Sigmoid colon (tissue), 6 donors: ENCODE measurements at regions not wholly inside any gene's neighbourhood (a gene's known extent, or its start where the extent isn't known, plus 50 kb on each side); places are given as distances from the start of the nearest gene placed in this dataset.

Experiments used
- DNase-seq: peaks from one replicate; pipeline ENCODE4 v3.0.0-alpha.2; 2019
- H3K27ac ChIP-seq, 4 donors: fragments of 200-600 bp; sonication (generic); one replicate each; pipeline ENCODE4 v1.5.1; 2016 to 2019; ENCODE audit warnings: mild to moderate bottlenecking in 1 of 4
- H3K27me3 ChIP-seq, 3 donors: fragments of 200-600 bp; sonication (generic); one replicate each; pipeline ENCODE4 v1.5.1; 2019; ENCODE audit warnings: mild to moderate bottlenecking in 1 of 3
- H3K36me3 ChIP-seq, 4 donors: fragments of 200-600 bp; sonication (generic); one replicate each; pipeline ENCODE4 v1.5.1; 2016 to 2019
- H3K4me1 ChIP-seq, 4 donors: fragments of 200-600 bp; sonication (generic); one replicate each; pipeline ENCODE4 v1.5.1; 2017 to 2019
- H3K4me3 ChIP-seq, 4 donors: fragments of 200-600 bp; sonication (generic); one replicate each; pipeline ENCODE4 v1.5.1; 2017 to 2019; ENCODE audit warnings: mild to moderate bottlenecking in 2 of 4, moderate library complexity in 1 of 4
- H3K9me3 ChIP-seq, 4 donors: fragments of 200-600 bp in 3 of 4; sonication (generic) in 3 of 4; one replicate each; pipeline versions ENCODE4 v1.5.1 to v1.6.1; 2013 to 2019
- CTCF ChIP-seq, 4 experiments: fragments of 450-650 bp in 3 of 4; fragments of 200-600 bp in 1 of 4; IDR thresholded peaks; one replicate each; pipeline ENCODE4 v1.5.1; 2016 to 2019; ENCODE audit warnings: antibody characterized with exemption in 4 of 4, mild to moderate bottlenecking in 3 of 4, moderate library complexity in 2 of 4
- EP300 ChIP-seq, 4 donors: sonication (generic); formaldehyde crosslinking; IDR thresholded peaks; one replicate each; pipeline ENCODE4 v1.6.1; 2017; ENCODE audit warnings: antibody characterized with exemption in 4 of 4
- POLR2A ChIP-seq, 2 donors: fragments of 450-650 bp; IDR thresholded peaks; one replicate each; pipeline ENCODE4 v1.6.1; 2016; ENCODE audit warnings: antibody characterized with exemption in 2 of 2, mild to moderate bottlenecking in 2 of 2, moderate library complexity in 2 of 2
- POLR2AphosphoS5 ChIP-seq, 4 donors: sonication (generic); formaldehyde crosslinking; IDR thresholded peaks; one replicate each; pipeline ENCODE4 v1.6.1; 2017; ENCODE audit warnings: antibody characterized with exemption in 4 of 4
- WGBS, 2 donors: extraction: QIAGEN DNeasy Blood & Tissue Kit; methylation state at CpG; one replicate each; pipeline ENCODE4 v1.1.7; 2013; 5-methylcytosine and 5-hydroxymethylcytosine counted together
- intact Hi-C: fragments of 100-400 bp; cut with DNase I; formaldehyde crosslinking; loops from one replicate; pipeline ENCODE4 v1.15.1; 2023
- donor health status: healthy with polysubstance abuse.
- donor health status: healthy.

- TF ChIP-seq POLR2AphosphoS5 (IDR thresholded peaks at IDR 0.05) = no peak
- TF ChIP-seq CTCF (IDR thresholded peaks at IDR 0.05) = no peak
- TF ChIP-seq EP300 (IDR thresholded peaks at IDR 0.05) = no peak
- TF ChIP-seq POLR2A (IDR thresholded peaks at IDR 0.05) = no peak
- intact Hi-C loops = no loop called here
- Histone ChIP-seq H3K4me1 (no peaks in the 10 kb centered on the region), H3K27ac (no peak overlapping the region), H3K4me3 (no peak overlapping the region), H3K9me3 (no peaks in the 10 kb centered on the region), H3K36me3 (no peaks in the 10 kb centered on the region), H3K27me3 (no peaks in the 10 kb centered on the region)
- no peak for DNase-seq
- WGBS, 2 donors = 37 to 53% methylated on average over 3 of the region's 3 CpGs
These were observed 56.4 kb downstream of the CD24 start for GRCh38 chr6:106918115-106918514.

- Histone ChIP-seq H3K9me3 (no peaks in the 10 kb centered on the region), H3K4me3 (no peak overlapping the region), H3K4me1 (no peaks in the 10 kb centered on the region), H3K27me3 (no peaks in the 10 kb centered on the region), H3K27ac (no peak overlapping the region), H3K36me3 (no peaks in the 10 kb centered on the region)
- DNase-seq = no peak
- intact Hi-C loops = no loop called here
- no peak for TF ChIP-seq CTCF (IDR thresholded peaks at IDR 0.05)
- no peak for TF ChIP-seq POLR2A (IDR thresholded peaks at IDR 0.05)
- TF ChIP-seq POLR2AphosphoS5 (IDR thresholded peaks at IDR 0.05) = no peak
- no peak for TF ChIP-seq EP300 (IDR thresholded peaks at IDR 0.05)
- 21 to 69% methylated on average over 2 of the region's 2 CpGs for WGBS, 2 donors
These were observed 57.6 kb downstream of the CD24 start for GRCh38 chr6:106916891-106917290.

DNA sequence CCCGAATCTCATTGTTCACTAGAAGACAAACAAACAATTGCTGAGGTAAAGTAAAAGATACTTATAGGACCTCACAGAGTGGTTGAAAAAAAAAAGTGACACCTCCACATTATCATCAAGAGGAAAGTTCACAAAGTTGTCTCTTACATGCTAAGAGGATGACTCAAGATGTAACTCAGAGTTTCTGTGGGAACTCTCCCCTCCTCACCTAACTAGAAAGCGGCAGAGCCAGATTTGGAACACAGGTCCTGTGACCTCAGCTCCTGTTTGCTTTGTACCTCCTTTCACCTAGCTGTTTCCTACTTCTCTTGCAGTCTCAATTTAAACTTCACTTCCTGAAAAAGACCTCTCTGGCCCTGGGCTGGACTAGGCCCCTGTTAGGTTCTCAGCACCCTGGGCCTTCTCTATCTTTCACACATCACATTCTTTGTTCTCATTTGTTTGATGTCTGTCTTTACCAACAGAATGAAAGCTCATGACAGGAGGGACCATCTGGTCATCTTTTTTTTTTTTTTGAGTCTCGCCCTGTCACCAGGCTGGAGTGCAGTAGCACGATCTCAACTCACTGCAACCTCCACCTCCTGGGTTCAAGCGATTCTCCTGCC, 60.8 kb downstream of the CD24 start:
- Histone ChIP-seq H3K4me3 (no peak overlapping the region), H3K27ac (no peak overlapping the region), H3K9me3 (no peaks in the 10 kb centered on the region), H3K4me1 (no peaks in the 10 kb centered on the region), H3K27me3 (no peaks in the 10 kb centered on the region), H3K36me3 (no peaks in the 10 kb centered on the region)
- 61 to 81% methylated on average over 5 of the region's 5 CpGs for WGBS, 2 donors
- DNase-seq = no peak
- TF ChIP-seq EP300 (IDR thresholded peaks at IDR 0.05) (no peak), POLR2A (IDR thresholded peaks at IDR 0.05) (no peak), POLR2AphosphoS5 (IDR thresholded peaks at IDR 0.05) (no peak), CTCF (IDR thresholded peaks at IDR 0.05) (no peak)
- intact Hi-C loops = no loop called here

DNA sequence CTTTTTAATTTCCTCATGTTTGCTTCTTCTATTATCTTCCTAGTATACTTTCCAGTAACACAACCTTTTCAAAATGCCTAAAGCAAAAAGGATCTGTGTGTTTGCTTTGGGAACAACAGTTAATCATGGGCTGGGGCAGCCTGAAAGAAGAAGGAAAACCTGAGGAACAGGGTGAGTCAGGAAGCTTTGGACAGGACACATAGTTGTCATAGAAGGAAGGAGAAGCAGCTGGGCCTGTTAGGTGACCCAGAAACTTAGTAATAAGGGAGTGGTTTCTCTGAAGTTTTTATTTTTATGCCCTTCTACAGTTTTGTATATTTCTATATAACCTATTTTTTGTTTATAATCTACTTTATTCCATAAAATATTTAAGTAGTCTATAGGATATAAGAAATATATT, 61.4 kb downstream of the CD24 start:
- no peak overlapping the region for H3K27ac ChIP-seq

More for the DNA sequence above, 61.4 kb downstream of the CD24 start:
- TF ChIP-seq CTCF (IDR thresholded peaks at IDR 0.05) = no peak
- no peak for TF ChIP-seq EP300 (IDR thresholded peaks at IDR 0.05)
- TF ChIP-seq POLR2A (IDR thresholded peaks at IDR 0.05) = no peak
- no peak for TF ChIP-seq POLR2AphosphoS5 (IDR thresholded peaks at IDR 0.05)
- Histone ChIP-seq H3K4me3 (no peak overlapping the region), H3K36me3 (no peaks in the 10 kb centered on the region), H3K9me3 (no peaks in the 10 kb centered on the region), H3K4me1 (no peaks in the 10 kb centered on the region), H3K27me3 (no peaks in the 10 kb centered on the region)
- DNase-seq = no peak
- intact Hi-C loops = no loop called here
